ENCODE measurements at regions not wholly inside any gene's neighbourhood (a gene's known extent, or its start where the extent isn't known, plus 50 kb on each side); places are given as distances from the start of the nearest gene placed in this dataset.

- Mint-ChIP-seq H3K27ac (ENCODE audit: unreplicated experiment) (no peak overlapping the region), H3K9me3 (ENCODE audit: unreplicated experiment) (no peaks in the 10 kb centered on the region), H3K36me3 (ENCODE audit: low read depth, unreplicated experiment) (no peaks in the 10 kb centered on the region), H3K4me3 (ENCODE audit: unreplicated experiment) (no peak overlapping the region), H3K4me1 (ENCODE audit: unreplicated experiment) (peaks cover 22% of the 10 kb centered on the region), H3K27me3 (ENCODE audit: unreplicated experiment) (peaks cover 2% of the 10 kb centered on the region)
- no peak for DNase-seq (ENCODE audit: low spot score)
- no peak for TF ChIP-seq CTCF (IDR thresholded peaks at IDR 0.05; ENCODE audit: unreplicated experiment)
Observed at GRCh38 chr5:74141053-74141452, 499.5 kb downstream of the ENC1 start.

- Mint-ChIP-seq H3K4me1 (ENCODE audit: unreplicated experiment) (peaks cover 22% of the 10 kb centered on the region), H3K36me3 (ENCODE audit: low read depth, unreplicated experiment) (no peaks in the 10 kb centered on the region), H3K9me3 (ENCODE audit: unreplicated experiment) (no peaks in the 10 kb centered on the region), H3K27me3 (ENCODE audit: unreplicated experiment) (peaks cover 2% of the 10 kb centered on the region), H3K27ac (ENCODE audit: unreplicated experiment) (no peak overlapping the region), H3K4me3 (ENCODE audit: unreplicated experiment) (no peak overlapping the region)
- no peak for DNase-seq (ENCODE audit: low spot score)
- no peak for TF ChIP-seq CTCF (IDR thresholded peaks at IDR 0.05; ENCODE audit: unreplicated experiment)
Observed at GRCh38 chr5:74140409-74140808, 500.1 kb downstream of the ENC1 start.

- Mint-ChIP-seq H3K27ac (ENCODE audit: unreplicated experiment) (no peak overlapping the region), H3K9me3 (ENCODE audit: unreplicated experiment) (no peaks in the 10 kb centered on the region)
Observed at GRCh38 chr5:74139589-74139988, 500.9 kb downstream of the ENC1 start.

GRCh38 chr5:74138721-74139120, 501.8 kb downstream of the ENC1 start:
- Mint-ChIP-seq H3K4me1 (ENCODE audit: unreplicated experiment) (peaks cover 10% of the 10 kb centered on the region), H3K27me3 (ENCODE audit: unreplicated experiment) (no peaks in the 10 kb centered on the region), H3K9me3 (ENCODE audit: unreplicated experiment) (no peaks in the 10 kb centered on the region), H3K4me3 (ENCODE audit: unreplicated experiment) (no peak overlapping the region), H3K27ac (ENCODE audit: unreplicated experiment) (no peak overlapping the region), H3K36me3 (ENCODE audit: low read depth, unreplicated experiment) (no peaks in the 10 kb centered on the region)
- TF ChIP-seq CTCF (IDR thresholded peaks at IDR 0.05; ENCODE audit: unreplicated experiment) = no peak
- DNase-seq (ENCODE audit: low spot score) = no peak

More at GRCh38 chr5:74139589-74139988, 500.9 kb downstream of the ENC1 start:
- H3K4me3 Mint-ChIP-seq (ENCODE audit: unreplicated experiment) = no peak overlapping the region
- TF ChIP-seq CTCF (IDR thresholded peaks at IDR 0.05; ENCODE audit: unreplicated experiment) = no peak
- H3K27me3 Mint-ChIP-seq (ENCODE audit: unreplicated experiment) = peaks cover 2% of the 10 kb centered on the region
- no peak for DNase-seq (ENCODE audit: low spot score)
- peaks cover 19% of the 10 kb centered on the region for H3K4me1 Mint-ChIP-seq (ENCODE audit: unreplicated experiment)
- H3K36me3 Mint-ChIP-seq (ENCODE audit: low read depth, unreplicated experiment) = no peaks in the 10 kb centered on the region

- H3K27me3 Mint-ChIP-seq (ENCODE audit: unreplicated experiment) = peaks cover 3% of the 10 kb centered on the region
- H3K4me1 Mint-ChIP-seq (ENCODE audit: unreplicated experiment) = peaks cover 9% of the 10 kb centered on the region
- no peaks in the 10 kb centered on the region for H3K36me3 Mint-ChIP-seq (ENCODE audit: low read depth, unreplicated experiment)
- H3K4me3 Mint-ChIP-seq (ENCODE audit: unreplicated experiment) = no peak overlapping the region
- H3K27ac Mint-ChIP-seq (ENCODE audit: unreplicated experiment) = no peak overlapping the region
- no peak for TF ChIP-seq CTCF (IDR thresholded peaks at IDR 0.05; ENCODE audit: unreplicated experiment)
- no peaks in the 10 kb centered on the region for H3K9me3 Mint-ChIP-seq (ENCODE audit: unreplicated experiment)
- DNase-seq (ENCODE audit: low spot score) = no peak
Observed at GRCh38 chr5:74136276-74136825, 504.2 kb downstream of the ENC1 start.

All from endothelial cell (in vitro differentiated cells).